GM12874 (cell line): ENCODE measurements at regions not wholly inside any gene's neighbourhood (a gene's known extent, or its start where the extent isn't known, plus 50 kb on each side); places are given as distances from the start of the nearest gene placed in this dataset.

Experiments used
- TF ChIP-seq, protein P1 (sequence below): IDR thresholded peaks from 2 replicates; pipeline ENCODE4 v1.5.1; 2011; ENCODE audit warnings: low read depth, mild to moderate bottlenecking, control low read depth, low read length, moderate library complexity; ENCODE audit not compliant: insufficient read depth

DNA sequence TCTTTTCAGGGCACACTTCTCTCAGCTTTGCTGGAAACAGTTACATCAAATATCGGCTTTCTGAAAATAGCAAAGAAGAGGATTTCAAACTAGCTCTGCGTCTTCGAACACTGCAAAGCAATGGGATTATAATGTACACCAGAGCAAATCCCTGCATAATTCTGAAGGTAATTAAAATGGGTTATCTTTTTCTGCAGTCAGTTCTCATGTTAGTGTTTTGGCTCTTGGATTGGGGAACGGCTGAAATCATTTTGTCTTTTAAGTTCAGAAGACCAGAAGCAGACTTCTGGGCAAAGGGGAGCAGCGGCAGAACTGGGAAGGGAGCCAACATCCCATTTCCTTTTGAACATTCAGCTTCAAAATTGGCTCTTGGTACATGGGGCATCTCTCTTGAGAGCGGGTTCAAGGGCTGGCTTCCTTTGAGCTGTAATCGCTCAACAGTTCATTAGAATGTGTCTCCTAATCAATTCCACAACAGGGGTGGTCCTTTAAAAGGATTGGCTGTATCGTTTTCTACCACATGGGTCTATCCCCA is 110.2 kb upstream of the MTNR1B start:
- TF ChIP-seq, protein P1, sequence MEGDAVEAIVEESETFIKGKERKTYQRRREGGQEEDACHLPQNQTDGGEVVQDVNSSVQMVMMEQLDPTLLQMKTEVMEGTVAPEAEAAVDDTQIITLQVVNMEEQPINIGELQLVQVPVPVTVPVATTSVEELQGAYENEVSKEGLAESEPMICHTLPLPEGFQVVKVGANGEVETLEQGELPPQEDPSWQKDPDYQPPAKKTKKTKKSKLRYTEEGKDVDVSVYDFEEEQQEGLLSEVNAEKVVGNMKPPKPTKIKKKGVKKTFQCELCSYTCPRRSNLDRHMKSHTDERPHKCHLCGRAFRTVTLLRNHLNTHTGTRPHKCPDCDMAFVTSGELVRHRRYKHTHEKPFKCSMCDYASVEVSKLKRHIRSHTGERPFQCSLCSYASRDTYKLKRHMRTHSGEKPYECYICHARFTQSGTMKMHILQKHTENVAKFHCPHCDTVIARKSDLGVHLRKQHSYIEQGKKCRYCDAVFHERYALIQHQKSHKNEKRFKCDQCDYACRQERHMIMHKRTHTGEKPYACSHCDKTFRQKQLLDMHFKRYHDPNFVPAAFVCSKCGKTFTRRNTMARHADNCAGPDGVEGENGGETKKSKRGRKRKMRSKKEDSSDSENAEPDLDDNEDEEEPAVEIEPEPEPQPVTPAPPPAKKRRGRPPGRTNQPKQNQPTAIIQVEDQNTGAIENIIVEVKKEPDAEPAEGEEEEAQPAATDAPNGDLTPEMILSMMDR = no peak

DNA sequence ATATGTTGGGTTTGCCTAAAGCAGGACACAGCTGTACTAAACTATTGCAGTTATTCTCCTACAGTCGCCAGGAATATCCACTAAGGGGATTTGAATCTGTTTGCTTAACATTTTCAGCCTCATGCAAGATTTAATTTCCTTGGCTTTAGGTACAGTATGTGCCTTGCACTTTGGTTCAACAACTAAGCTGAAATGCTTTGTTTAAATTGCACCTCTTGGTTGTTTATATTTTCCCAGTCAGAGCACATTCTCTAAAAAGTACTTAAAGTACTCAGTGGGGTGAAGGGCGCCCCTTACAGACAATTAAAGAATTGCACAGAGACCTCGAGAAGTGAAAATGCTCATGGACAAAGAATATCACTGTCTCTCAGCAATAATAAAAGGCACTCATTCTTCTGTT is 107.8 kb upstream of the MTNR1B start:
- TF ChIP-seq, protein P1 = no peak

DNA sequence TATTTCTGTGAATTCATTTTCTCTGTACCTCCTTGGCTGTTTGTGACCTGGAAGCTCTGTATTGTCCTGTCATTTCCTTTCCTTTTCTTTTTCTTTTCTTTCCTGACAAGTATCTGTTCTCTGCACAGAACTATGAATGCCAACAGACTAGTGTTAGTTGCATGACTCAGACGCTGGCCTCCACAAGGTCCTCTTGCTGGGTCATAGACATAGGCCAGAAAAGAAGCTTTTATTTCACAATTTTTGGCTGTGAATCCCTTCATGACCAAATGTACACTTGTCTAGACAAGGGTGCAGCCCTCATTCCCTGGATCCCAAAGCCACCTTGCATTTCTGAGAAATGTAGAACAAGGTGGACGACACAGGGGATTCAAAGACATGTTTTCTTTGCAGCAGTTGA is 104.1 kb upstream of the MTNR1B start:
- TF ChIP-seq, protein P1 = no peak

DNA sequence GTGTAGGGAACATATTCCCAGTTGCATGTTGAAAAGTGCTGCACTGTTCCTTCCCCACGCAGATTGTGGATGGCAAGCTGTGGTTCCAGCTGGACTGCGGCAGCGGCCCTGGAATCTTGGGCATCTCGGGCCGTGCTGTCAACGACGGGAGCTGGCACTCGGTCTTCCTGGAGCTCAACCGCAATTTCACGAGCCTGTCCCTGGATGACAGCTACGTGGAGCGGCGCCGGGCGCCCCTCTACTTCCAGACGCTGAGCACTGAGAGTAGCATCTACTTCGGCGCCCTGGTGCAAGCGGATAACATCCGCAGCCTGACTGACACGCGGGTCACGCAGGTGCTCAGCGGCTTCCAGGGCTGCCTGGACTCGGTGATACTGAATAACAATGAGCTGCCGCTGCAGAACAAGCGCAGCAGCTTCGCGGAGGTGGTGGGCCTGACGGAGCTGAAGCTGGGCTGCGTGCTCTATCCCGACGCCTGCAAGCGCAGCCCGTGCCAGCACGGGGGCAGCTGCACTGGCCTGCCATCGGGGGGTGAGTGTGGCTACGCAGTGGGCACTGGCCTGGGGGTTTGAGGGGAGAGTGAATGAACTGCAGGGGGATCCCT is 102.7 kb upstream of the MTNR1B start:
- TF ChIP-seq, protein P1 = no peak

DNA sequence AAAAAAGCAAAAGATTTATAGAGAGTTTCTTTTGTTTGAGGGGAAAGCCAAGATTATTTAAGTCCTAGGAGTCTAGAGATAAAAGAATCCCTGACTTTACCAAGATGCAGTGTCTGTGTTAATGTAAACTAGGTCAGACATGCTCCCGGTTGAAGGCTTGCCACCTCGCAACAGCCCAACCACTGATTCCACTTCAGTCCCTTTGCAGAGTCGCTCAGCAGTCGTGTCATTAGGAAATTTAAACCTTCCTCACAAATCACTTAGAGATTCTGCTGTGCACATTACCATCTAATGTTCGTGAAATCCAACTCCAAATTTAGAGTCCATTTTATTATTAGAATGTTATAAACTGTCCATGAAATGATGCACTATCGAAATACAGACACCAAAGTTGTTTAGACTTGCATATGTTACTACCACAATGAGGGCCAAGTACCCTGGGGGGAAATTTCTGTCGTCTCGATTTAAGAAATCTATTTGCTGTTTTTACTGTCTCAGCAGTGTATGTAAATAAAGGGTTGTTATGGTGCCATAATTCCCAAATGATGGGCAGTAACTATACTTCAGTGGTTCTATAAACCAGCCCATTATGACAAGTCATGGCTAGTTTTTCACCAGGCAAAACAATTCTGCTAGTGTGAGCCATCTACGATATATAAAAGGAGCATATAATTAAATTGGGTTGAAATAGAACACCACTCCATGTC is 101.4 kb upstream of the MTNR1B start:
- TF ChIP-seq, protein P1 = no peak

DNA sequence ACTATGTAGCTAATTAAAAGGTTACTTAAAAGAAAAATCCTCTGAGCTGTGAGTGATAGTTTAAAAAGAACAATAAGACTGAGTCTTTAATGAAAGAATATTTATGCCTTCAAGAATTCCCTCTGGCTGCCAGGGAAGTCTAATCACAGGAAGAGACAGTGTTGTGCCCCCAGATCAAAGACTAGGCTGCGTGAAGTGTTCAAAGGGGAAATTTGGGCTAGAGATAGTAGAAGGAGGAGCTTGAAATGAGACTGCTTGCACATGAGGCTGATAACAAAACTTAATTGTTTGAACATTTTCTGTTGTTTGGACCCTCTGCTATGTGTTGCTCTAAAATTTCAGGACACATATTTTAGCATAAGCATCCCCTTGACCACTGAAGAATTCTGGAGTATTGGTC is 99.7 kb upstream of the MTNR1B start:
- TF ChIP-seq, protein P1 = no peak

DNA sequence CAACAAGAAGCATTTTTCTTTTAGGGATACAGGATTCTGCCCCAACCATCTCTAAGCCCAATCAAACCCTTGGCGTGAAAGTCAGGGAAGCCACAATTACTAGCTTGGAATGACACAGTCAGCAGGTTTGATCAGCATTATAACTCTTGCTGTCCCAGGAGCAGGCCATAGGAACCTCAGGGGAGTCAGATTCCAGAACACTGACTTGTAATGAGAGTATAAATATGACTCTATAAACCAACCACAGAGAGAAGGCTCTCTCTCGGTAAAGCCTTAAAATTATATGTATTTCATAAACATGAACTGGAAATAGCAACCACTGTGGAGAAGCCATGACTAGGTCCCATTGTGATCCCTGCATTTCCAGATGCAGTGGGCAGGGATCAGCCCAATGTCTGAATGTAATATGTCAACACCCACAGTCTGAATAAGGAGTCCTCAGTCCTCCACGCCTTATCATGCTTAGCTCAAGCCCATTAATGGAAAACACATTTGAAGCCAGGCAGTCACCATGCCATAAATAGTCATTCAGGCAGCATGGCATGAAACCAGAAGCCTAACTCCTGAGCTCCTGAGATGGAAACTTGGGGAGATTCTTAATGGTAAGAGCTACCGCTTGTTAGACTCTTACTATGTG is 99.1 kb upstream of the MTNR1B start:
- TF ChIP-seq, protein P1 = no peak
